Erythroblast (primary cell): ENCODE measurements at regions not wholly inside any gene's neighbourhood (a gene's known extent, or its start where the extent isn't known, plus 50 kb on each side); places are given as distances from the start of the nearest gene placed in this dataset.

Experiments
- GATA1 ChIP-seq: IDR thresholded peaks from 2 replicates; pipeline ENCODE4 v1.6.1; 2011; ENCODE audit warnings: low read depth, mild to moderate bottlenecking, control low read depth, low read length, moderate library complexity
- POLR2A ChIP-seq: IDR thresholded peaks from 2 replicates; pipeline ENCODE4 v1.6.1; 2011; ENCODE audit warnings: mild to moderate bottlenecking, low read length

- TF ChIP-seq POLR2A (no peak), GATA1 (no peak)
Measured at GRCh38 chr11:29352273-29352795, 664.5 kb downstream of the KCNA4 start.
